Prostate gland (tissue), 2 donors: ENCODE measurements at regions not wholly inside any gene's neighbourhood (a gene's known extent, or its start where the extent isn't known, plus 50 kb on each side); places are given as distances from the start of the nearest gene placed in this dataset.

ENCODE experiments used
- POLR2A ChIP-seq: fragments of 450-650 bp; IDR thresholded peaks from one replicate; pipeline ENCODE4 v1.6.1; 2016; ENCODE audit warnings: antibody characterized with exemption, mild to moderate bottlenecking
- POLR2AphosphoS5 ChIP-seq: sonication (generic); formaldehyde crosslinking; IDR thresholded peaks from one replicate; pipeline ENCODE4 v1.6.1; 2017; ENCODE audit warnings: antibody characterized with exemption
- TF ChIP-seq, protein P1 (sequence below), 4 experiments: fragments of 200-600 bp in 2 of 4; fragments of 450-650 bp in 2 of 4; sonication (generic) in 2 of 4; IDR thresholded peaks; 1 replicate in 3 of 4; 2 replicates in 1 of 4; pipeline ENCODE4 v1.5.1; 2016 to 2019; ENCODE audit warnings: antibody characterized with exemption in 4 of 4, mild to moderate bottlenecking in 2 of 4, moderate library complexity in 2 of 4

DNA sequence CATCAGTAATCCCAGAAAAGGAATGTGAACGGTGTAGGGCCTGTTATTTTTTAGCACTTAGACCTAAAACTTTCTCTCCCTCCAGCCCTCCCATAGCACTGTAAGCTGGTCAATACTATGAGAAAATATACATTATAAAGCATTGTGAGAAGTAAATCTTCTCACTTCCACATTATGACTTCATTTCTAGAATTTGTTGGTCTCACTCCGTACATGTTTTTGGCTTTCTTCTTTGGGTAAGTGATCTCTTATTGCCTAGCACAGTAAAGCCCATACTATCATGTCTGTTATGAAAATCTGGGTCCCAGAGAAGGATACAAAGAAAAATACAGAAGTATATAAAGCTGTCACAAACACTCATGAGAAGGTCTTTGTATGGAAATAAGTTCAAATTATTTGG lies 1851.1 kb upstream of the IGFBP7 start:
- TF ChIP-seq POLR2A (no peak), POLR2AphosphoS5 (no peak)
- TF ChIP-seq, protein P1, sequence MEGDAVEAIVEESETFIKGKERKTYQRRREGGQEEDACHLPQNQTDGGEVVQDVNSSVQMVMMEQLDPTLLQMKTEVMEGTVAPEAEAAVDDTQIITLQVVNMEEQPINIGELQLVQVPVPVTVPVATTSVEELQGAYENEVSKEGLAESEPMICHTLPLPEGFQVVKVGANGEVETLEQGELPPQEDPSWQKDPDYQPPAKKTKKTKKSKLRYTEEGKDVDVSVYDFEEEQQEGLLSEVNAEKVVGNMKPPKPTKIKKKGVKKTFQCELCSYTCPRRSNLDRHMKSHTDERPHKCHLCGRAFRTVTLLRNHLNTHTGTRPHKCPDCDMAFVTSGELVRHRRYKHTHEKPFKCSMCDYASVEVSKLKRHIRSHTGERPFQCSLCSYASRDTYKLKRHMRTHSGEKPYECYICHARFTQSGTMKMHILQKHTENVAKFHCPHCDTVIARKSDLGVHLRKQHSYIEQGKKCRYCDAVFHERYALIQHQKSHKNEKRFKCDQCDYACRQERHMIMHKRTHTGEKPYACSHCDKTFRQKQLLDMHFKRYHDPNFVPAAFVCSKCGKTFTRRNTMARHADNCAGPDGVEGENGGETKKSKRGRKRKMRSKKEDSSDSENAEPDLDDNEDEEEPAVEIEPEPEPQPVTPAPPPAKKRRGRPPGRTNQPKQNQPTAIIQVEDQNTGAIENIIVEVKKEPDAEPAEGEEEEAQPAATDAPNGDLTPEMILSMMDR (IDR thresholded peaks at IDR 0.05): no peak
